Urothelium cell line (cell line): ENCODE measurements at regions not wholly inside any gene's neighbourhood (a gene's known extent, or its start where the extent isn't known, plus 50 kb on each side); places are given as distances from the start of the nearest gene placed in this dataset.
A peak's percentile ranks its signal among the peaks of the same experiment; 100 is the strongest.
"Not testable (repeated sequence)": the region's sequence is repeated elsewhere in the genome, so short reads cannot be mapped to it uniquely, and the experiment has no call there.

Source experiments
- DNase-seq: peaks from one replicate; pipeline ENCODE4 v3.0.0; 2011; ENCODE audit warnings: low spot score, mixed read lengths
- FAIRE-seq: peaks from 2 replicates; lab custom pipeline; 2011; peaks lifted over from hg19 to GRCh38; lab: Jason Lieb, UNC

GRCh38 chr6:49370518-49370917 is 92.5 kb downstream of the MMUT start:
- FAIRE-seq (no peak), DNase-seq (no peak)

GRCh38 chr6:49366539-49366938 is 96.5 kb downstream of the MMUT start:
- DNase-seq, result no peak
- no peak for FAIRE-seq

GRCh38 chr6:49348561-49348960 is 114.5 kb downstream of the MMUT start:
- DNase-seq, result no peak
- no peak for FAIRE-seq

- FAIRE-seq (no peak), DNase-seq (no peak)
Observed at GRCh38 chr6:49342410-49342809, 120.6 kb downstream of the MMUT start.

- DNase-seq (no peak), FAIRE-seq (no peak)
Observed at GRCh38 chr6:49341869-49342268, 121.2 kb downstream of the MMUT start.

GRCh38 chr6:49339096-49339495 is 124.0 kb downstream of the MMUT start:
- FAIRE-seq (no peak), DNase-seq (no peak)

GRCh38 chr6:49336514-49337131 is 126.4 kb downstream of the MMUT start:
- DNase-seq (peak; percentile 4), FAIRE-seq (no peak)

- no peak for DNase-seq
- no peak for FAIRE-seq
Observed at GRCh38 chr6:49333345-49334125, 129.5 kb downstream of the MMUT start.

GRCh38 chr6:49332781-49333180 is 130.3 kb downstream of the MMUT start:
- DNase-seq (no peak), FAIRE-seq (no peak)

GRCh38 chr6:49329186-49329585 is 133.9 kb downstream of the MMUT start:
- FAIRE-seq, result no peak
- no peak for DNase-seq

- DNase-seq, result no peak
- FAIRE-seq, result no peak
Observed at GRCh38 chr6:49328051-49328744, 134.9 kb downstream of the MMUT start.

GRCh38 chr6:49327571-49327970 is 135.5 kb downstream of the MMUT start:
- FAIRE-seq, result no peak
- DNase-seq, result no peak

GRCh38 chr6:49327005-49327404 is 136.0 kb downstream of the MMUT start:
- FAIRE-seq (no peak), DNase-seq (no peak)

GRCh38 chr6:49326347-49326746 is 136.7 kb downstream of the MMUT start:
- DNase-seq (peak; percentile 5), FAIRE-seq (no peak)

- DNase-seq (no peak), FAIRE-seq (peak; percentile 32)
Observed at GRCh38 chr6:49325891-49326290, 137.2 kb downstream of the MMUT start.

- DNase-seq, result no peak
- FAIRE-seq, result no peak
Observed at GRCh38 chr6:49322861-49323260, 140.2 kb downstream of the MMUT start.

GRCh38 chr6:49321561-49322072 is 141.4 kb downstream of the MMUT start:
- DNase-seq (no peak), FAIRE-seq (no peak)

GRCh38 chr6:49305010-49305409 is 158.0 kb downstream of the MMUT start:
- DNase-seq (no peak), FAIRE-seq (no peak)

- not testable (repeated sequence) for DNase-seq
Observed at GRCh38 chr6:49304393-49304792, 158.7 kb downstream of the MMUT start.

GRCh38 chr6:49300911-49301310 is 162.1 kb downstream of the MMUT start:
- FAIRE-seq, result no peak
- no peak for DNase-seq

More at GRCh38 chr6:49304393-49304792, 158.7 kb downstream of the MMUT start:
- not testable (repeated sequence) for FAIRE-seq

- DNase-seq (no peak), FAIRE-seq (no peak)
Observed at GRCh38 chr6:49300443-49300842, 162.6 kb downstream of the MMUT start.

GRCh38 chr6:49299279-49299678 is 163.8 kb downstream of the MMUT start:
- no peak for FAIRE-seq
- DNase-seq, result no peak
